Loucy (cell line): ENCODE measurements at regions not wholly inside any gene's neighbourhood (a gene's known extent, or its start where the extent isn't known, plus 50 kb on each side); places are given as distances from the start of the nearest gene placed in this dataset.

ENCODE experiments used
- H2AFZ ChIP-seq: fragments of 200-600 bp; sonication (generic); 2 replicates; pipeline ENCODE4 v1.6.0; 2016; ENCODE audit warnings: antibody characterized with exemption, mild to moderate bottlenecking, low read length, moderate library complexity
- H3F3A ChIP-seq: fragments of 200-600 bp; 2 replicates; pipeline ENCODE4 v1.6.0; 2016; ENCODE audit warnings: antibody characterized with exemption, low read depth, mild to moderate bottlenecking
- H3K27me3 ChIP-seq: fragments of 200-600 bp; sonication (generic); 2 replicates; pipeline ENCODE4 v1.6.1; 2014; ENCODE audit warnings: low read length, mild to moderate bottlenecking; ENCODE audit not compliant: insufficient read depth, poor library complexity, severe bottlenecking
- H3K36me3 ChIP-seq: fragments of 200-600 bp; sonication (generic); 2 replicates; pipeline ENCODE4 v1.6.1; 2016; ENCODE audit warnings: low read length; ENCODE audit not compliant: insufficient read depth
- H3K4me1 ChIP-seq: fragments of 200-600 bp; sonication (generic); 2 replicates; pipeline ENCODE4 v1.5.1; 2014; ENCODE audit warnings: low read length, mild to moderate bottlenecking; ENCODE audit not compliant: insufficient read depth, poor library complexity, severe bottlenecking
- H3K4me2 ChIP-seq: fragments of 200-600 bp; sonication (generic); 2 replicates; pipeline ENCODE4 v1.6.0; 2014; ENCODE audit warnings: antibody characterized with exemption, low read length, low read depth, mild to moderate bottlenecking; ENCODE audit not compliant: poor library complexity, severe bottlenecking
- H3K4me3 ChIP-seq: fragments of 200-600 bp; sonication (generic); 2 replicates; pipeline ENCODE4 v1.5.1; 2014; ENCODE audit warnings: low read length, mild to moderate bottlenecking, mixed read lengths; ENCODE audit not compliant: poor library complexity, severe bottlenecking
- H3K79me2 ChIP-seq: fragments of 200-600 bp; sonication (generic); 2 replicates; pipeline ENCODE4 v1.6.1; 2014; ENCODE audit warnings: low read length; ENCODE audit not compliant: insufficient read depth
- H3K9ac ChIP-seq: fragments of 200-600 bp; sonication (generic); 2 replicates; pipeline ENCODE4 v1.6.0; 2014; ENCODE audit warnings: mild to moderate bottlenecking, low read depth, low read length, moderate library complexity; ENCODE audit not compliant: poor library complexity, severe bottlenecking
- H3K9me2 ChIP-seq: fragments of 200-600 bp; sonication (generic); replicated peaks from 2 replicates; pipeline ENCODE4 v1.6.1; 2016; ENCODE audit warnings: low read depth, low read length, mixed read lengths
- H3K9me3 ChIP-seq: fragments of 200-600 bp; sonication (generic); 2 replicates; pipeline ENCODE4 v1.6.1; 2014; ENCODE audit warnings: mild to moderate bottlenecking, antibody characterized with exemption, low read length, low read depth; ENCODE audit not compliant: insufficient read depth
- H4K20me1 ChIP-seq: fragments of 200-600 bp; sonication (generic); 2 replicates; pipeline ENCODE4 v1.6.0; 2014; ENCODE audit warnings: antibody characterized with exemption, low read length, mild to moderate bottlenecking; ENCODE audit not compliant: insufficient read depth, poor library complexity, severe bottlenecking
- CTCF ChIP-seq: fragments of 200-600 bp; sonication (generic); conservative IDR thresholded peaks from 2 replicates; pipeline ENCODE4 v1.5.1; 2014; ENCODE audit warnings: mild to moderate bottlenecking, antibody characterized with exemption, low read length
- EZH2phosphoT487 ChIP-seq: fragments of 200-600 bp; IDR thresholded peaks from 2 replicates; pipeline ENCODE4 v1.6.1; 2018; ENCODE audit warnings: antibody characterized with exemption, mild to moderate bottlenecking, moderate library complexity, borderline replicate concordance

GRCh38 chr16:79294568-79294967 lies 306.0 kb downstream of the MAF start:
- H3K9ac ChIP-seq = no peak overlapping the region
- H3K9me3 ChIP-seq = no peaks in the 10 kb centered on the region
- H3K9me2 ChIP-seq = no peaks in the 10 kb centered on the region
- TF ChIP-seq EZH2phosphoT487 (no peak), CTCF (no peak)
- no peaks in the 10 kb centered on the region for H3F3A ChIP-seq
- no peak overlapping the region for H3K4me2 ChIP-seq
- H2AFZ ChIP-seq = no peak overlapping the region
- no peaks in the 10 kb centered on the region for H3K36me3 ChIP-seq
- H3K79me2 ChIP-seq = no peaks in the 10 kb centered on the region
- H4K20me1 ChIP-seq = no peaks in the 10 kb centered on the region
- H3K4me3 ChIP-seq = no peak overlapping the region
- H3K27me3 ChIP-seq = no peaks in the 10 kb centered on the region
- no peaks in the 10 kb centered on the region for H3K4me1 ChIP-seq

- no peak overlapping the region for H2AFZ ChIP-seq
- H3K4me1 ChIP-seq = no peaks in the 10 kb centered on the region
- TF ChIP-seq CTCF = no peak
- TF ChIP-seq EZH2phosphoT487 = no peak
- no peaks in the 10 kb centered on the region for H4K20me1 ChIP-seq
- H3K4me2 ChIP-seq = no peak overlapping the region
- no peak overlapping the region for H3K9ac ChIP-seq
- H3K79me2 ChIP-seq = no peaks in the 10 kb centered on the region
- no peaks in the 10 kb centered on the region for H3K27me3 ChIP-seq
- H3F3A ChIP-seq = no peaks in the 10 kb centered on the region
- no peaks in the 10 kb centered on the region for H3K9me3 ChIP-seq
- no peaks in the 10 kb centered on the region for H3K36me3 ChIP-seq
- H3K9me2 ChIP-seq = no peaks in the 10 kb centered on the region
- no peak overlapping the region for H3K4me3 ChIP-seq
Observed at GRCh38 chr16:79293836-79294460, 306.6 kb downstream of the MAF start.

GRCh38 chr16:79288066-79288465 lies 312.5 kb downstream of the MAF start:
- Histone ChIP-seq H2AFZ (no peak overlapping the region), H3K4me2 (no peak overlapping the region), H3K27me3 (no peaks in the 10 kb centered on the region), H3K4me3 (no peak overlapping the region), H3K4me1 (peaks cover 14% of the 10 kb centered on the region), H3K9me3 (no peaks in the 10 kb centered on the region), H3F3A (no peaks in the 10 kb centered on the region), H3K9me2 (no peaks in the 10 kb centered on the region), H4K20me1 (no peaks in the 10 kb centered on the region), H3K79me2 (no peaks in the 10 kb centered on the region), H3K36me3 (no peaks in the 10 kb centered on the region), H3K9ac (no peak overlapping the region)
- TF ChIP-seq EZH2phosphoT487 = no peak
- no peak for TF ChIP-seq CTCF
